Astrocyte (in vitro differentiated cells and primary cell): ENCODE measurements at regions not wholly inside any gene's neighbourhood (a gene's known extent, or its start where the extent isn't known, plus 50 kb on each side); places are given as distances from the start of the nearest gene placed in this dataset.

Source experiments
- CTCF ChIP-seq: IDR thresholded peaks from 2 replicates; pipeline ENCODE4 v1.5.1; 2011; ENCODE audit warnings: low read depth, mild to moderate bottlenecking, inconsistent platforms, low read length, moderate library complexity; ENCODE audit not compliant: insufficient read depth
- EZH2 ChIP-seq: IDR thresholded peaks from 2 replicates; pipeline ENCODE4 v1.6.1; 2012; ENCODE audit warnings: mild to moderate bottlenecking, low read length, inconsistent platforms; ENCODE audit not compliant: insufficient read depth

GRCh38 chr5:124976086-124976485 lies 229.6 kb upstream of the ZNF608 start:
- TF ChIP-seq EZH2 = no peak
- no peak for TF ChIP-seq CTCF
